ENCODE measurements at regions not wholly inside any gene's neighbourhood (a gene's known extent, or its start where the extent isn't known, plus 50 kb on each side); places are given as distances from the start of the nearest gene placed in this dataset.

DNA sequence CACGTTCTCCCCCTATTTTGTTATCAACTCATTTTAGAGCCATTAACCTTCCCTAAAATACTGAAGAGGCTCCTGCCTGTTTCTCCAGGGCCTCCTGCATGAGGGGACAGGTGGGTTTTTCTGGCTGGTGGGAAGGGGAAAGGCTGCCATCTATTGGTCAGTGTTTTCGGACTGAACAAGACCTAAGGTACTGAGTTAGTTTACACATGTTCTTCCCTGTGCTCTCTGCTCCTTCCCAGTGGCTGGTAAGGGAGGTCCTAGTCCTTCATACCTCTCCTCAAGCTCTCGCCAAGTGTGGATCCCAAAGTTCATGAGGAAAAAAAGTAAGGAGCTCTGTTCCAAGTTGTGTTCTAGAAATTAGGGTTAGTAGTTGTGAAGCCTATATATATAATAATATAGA, 357.5 kb downstream of the FSCB start:
- DNase-seq (ENCODE audit: low read depth), result peak; percentile 21

DNA sequence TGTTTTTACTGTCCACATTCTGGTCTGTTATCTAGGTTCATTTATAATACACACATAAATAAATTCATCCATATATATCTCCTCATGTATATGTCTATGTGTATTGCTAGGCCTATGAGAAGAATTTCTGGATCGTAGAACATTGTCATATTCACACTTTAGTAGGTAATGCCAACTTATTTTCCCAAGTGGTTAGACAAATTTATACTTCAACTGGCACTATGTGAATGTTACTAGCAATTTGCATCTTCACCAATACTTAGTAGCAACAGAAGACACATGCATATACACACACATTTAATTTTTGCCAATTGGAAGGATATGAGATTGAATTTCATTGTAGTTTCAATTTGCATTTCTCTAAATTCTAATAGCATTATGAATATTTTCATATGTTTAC, 365.1 kb downstream of the FSCB start:
- DNase-seq (ENCODE audit: low read depth), result no peak

DNA sequence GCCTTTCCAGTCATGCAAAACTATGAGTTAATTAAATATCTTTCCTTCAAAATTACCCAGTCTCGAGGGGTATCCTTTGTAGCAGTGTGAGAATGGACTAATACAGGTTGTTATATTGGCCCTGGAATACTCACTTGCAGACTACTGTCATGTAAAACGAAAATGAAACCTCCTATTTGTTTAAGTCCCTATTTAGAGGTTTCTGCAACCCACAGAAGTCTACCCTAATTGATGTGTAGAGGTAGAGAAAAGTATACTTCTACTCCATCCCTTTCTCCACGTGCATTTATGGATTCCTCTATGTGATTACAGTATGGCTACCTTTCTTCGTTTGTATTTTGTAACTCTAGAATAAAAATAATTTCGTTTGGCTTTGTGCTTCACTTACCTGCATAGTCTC, 371.1 kb downstream of the FSCB start:
- DNase-seq (ENCODE audit: low read depth), result no peak

DNA sequence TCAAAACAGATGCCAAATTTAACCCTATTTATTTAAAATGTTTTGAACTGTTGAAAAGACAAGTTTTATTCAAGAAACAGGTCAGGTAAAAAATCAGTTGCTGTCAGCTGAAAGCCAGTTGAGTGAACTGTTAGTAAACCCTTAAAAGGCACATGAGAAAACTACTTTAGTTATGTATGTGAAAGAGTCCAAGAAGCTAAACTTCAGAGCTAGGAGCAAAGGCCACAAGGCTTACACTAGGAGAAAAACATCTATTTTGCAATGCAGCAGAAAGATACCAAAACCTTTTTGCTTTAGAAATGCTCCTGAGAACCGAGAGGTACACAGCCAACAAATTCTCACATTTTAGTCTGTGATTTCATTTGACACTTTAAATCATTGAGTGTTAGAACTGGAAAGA, 375.2 kb downstream of the FSCB start:
- no peak for DNase-seq (ENCODE audit: low read depth)

DNA sequence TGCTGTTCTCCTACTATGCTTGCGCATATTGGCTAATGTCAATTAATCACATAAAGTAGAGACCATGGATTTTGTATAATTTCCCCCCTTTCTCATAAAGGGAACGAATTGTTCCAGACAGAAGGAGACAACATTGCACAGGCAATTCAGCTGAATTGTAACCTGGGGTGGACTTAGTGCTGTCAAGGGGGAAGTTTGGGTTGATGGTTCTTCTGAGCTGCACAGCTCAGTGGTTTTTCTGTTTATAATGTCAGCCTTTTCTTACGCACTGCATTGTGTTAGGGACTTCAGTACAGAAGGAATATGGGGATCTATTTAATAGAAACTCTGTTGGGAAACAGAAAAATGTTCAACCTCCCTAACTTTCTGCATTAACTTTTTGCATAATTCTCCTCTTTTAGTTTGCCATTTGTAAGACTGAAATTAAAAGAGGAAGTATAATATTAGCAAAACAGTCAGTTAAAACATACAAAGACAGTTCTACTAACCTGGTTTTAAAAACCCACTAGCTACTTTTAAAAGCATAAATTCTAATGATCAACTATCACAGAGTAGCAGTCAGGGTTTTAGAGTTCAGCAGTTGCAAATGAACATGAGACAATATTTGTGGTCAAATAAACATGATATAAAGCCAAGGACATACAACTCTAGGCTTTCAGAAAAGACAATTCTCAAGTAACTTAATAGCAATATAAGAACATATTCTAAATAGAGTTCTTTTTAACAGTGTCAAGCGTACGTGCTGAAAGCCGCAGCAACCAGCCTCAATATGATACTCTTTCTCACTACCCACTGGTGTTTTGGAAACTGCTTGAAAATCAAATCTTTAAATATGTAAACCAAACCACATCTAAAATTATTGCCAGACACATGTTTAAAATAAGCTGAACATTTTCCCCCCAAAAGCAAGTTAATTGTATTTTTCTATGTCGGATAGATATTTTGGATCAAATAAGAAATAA, 393.0 kb downstream of the FSCB start:
- DNase-seq (ENCODE audit: low read depth), result no peak

DNA sequence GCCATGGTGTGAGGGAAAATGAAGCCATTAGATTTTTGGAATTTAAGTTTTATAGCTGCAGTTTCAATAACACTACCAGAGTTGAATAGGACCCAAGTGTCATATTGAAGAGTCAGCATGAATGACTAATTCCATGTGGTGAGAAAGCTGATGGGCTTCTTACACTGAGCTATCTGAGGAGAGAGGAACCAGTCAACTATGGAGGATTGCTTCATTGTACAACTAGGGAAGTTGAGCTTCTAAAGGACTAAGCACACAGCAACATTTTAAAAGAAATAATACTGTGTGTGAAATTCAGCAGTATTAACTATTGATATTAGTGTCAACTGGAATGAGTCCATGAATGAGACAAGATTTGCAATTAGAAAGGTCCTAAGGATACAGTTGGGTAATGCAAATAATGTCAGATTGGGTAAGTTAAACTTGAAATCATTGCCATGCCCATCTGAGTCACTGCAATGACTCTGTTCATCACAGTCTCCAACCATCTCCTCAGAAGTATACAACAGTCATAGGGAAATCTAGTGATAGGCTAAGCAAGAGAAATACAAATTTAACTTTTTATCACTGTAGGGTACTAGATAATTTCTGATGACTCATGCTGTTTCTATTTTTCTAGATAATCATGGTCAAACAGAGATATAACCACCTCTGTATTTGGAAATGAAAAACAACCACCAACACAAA, 394.2 kb downstream of the FSCB start:
- DNase-seq (ENCODE audit: low read depth), result peak; percentile 10

DNA sequence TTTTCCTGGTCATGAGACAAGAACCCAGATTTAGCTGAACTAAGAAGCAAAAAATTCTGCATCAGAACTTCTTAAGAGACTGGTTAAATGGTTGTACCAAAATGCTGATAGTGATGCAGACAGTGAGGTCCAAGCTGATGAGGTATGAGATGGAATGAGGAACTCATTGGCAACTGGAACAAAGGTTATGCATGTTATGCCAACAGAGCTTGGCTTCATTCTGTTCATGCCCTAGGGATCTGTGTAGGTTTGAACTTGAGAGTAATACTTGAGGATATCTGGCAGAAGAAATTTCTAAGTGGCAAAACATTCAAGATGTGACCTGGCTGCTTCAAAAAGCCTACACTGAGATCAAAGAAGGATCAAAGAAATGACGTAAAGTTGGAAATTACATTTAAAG, 398.0 kb downstream of the FSCB start:
- DNase-seq (ENCODE audit: low read depth), result no peak

DNA sequence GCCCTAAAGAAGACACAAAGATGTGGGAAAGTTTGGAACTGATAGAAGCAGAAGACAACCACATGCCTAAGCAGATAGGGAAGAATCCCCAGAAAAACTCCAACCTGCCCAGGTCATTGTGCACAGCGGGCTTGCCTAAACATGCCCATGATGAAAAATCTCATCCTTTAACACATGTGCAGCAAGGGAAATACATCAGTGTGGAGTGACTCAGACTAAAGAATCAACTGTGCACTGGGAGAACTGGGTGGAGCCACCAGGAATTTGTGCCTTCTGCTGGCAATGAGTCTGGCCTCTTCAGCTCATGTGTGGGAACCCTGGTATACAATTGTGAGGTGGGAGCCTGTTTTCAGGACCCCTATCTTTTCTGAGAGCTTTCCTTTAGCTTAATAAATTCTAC, 398.5 kb downstream of the FSCB start:
- DNase-seq (ENCODE audit: low read depth), result peak; percentile 1

DNA sequence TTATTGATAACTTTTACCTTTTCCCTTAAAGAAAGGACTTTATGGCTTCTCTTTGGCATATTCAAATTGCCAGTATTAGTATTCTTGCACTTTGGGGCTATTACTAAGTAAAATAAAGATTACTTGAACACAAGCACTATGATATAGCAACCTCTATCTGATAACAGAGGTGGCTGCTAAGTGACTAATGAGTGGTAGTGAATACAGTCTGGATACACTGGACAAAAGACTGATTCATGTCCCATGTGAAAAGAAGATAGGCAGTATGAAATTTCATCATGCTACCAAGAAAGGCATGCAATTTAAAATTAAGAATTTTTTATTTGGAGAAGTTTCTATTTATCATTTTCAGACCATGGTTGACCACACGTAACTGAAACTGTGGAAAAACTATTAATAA, 399.9 kb downstream of the FSCB start:
- DNase-seq (ENCODE audit: low read depth), result no peak

DNA sequence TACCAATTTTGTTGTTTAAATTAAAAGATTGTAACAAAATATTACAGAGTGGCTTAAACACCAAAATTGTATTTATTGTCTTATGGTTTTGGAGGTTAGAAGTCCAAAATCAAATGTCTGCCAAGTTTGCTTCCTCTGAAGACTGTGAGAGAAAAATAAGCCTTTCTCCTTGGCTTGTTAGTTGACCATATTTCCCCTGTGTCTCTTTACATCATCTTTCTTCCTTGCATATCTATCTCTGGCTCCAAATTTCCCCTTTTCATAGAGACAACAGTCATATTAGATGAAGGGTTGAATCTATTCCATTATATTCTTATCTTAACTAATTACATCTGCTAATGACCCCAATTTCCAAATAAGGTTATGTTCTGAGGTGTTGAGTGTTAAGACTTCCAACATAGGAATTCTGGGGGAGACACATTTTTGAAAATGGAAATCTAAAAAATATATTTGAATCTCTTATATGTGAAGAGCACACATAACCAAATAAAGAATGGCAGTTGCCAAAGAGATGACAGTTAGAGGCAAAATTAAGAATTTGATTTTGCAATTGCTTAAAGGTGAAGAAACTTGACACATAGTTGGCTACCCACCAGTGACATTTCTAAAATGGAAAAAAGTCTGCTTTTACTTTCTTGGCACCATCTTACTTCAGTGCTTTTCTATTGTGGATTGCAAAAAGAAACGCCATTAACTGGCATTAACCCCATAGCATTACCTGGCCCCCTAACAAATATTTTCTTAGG, 407.2 kb downstream of the FSCB start:
- DNase-seq (ENCODE audit: low read depth), result no peak

DNA sequence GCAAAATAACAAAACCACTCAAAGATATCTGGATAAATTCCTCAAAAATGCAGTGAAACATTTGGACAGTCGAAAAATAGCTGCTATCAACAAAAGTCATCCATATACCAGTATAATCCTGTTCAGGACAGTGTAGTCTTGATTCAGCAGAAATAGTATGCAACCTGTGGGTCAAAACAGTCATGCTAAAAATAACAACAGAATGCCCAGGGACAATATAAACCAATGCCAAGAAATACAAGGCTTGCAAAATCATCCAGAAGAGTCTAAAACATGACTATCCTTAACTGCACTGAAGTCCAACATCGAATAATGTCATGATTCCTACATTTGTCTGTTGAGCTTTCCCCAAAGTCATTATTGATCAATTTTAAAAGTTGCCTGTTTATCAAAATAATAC, 425.9 kb downstream of the FSCB start:
- no peak for DNase-seq (ENCODE audit: low read depth)

DNA sequence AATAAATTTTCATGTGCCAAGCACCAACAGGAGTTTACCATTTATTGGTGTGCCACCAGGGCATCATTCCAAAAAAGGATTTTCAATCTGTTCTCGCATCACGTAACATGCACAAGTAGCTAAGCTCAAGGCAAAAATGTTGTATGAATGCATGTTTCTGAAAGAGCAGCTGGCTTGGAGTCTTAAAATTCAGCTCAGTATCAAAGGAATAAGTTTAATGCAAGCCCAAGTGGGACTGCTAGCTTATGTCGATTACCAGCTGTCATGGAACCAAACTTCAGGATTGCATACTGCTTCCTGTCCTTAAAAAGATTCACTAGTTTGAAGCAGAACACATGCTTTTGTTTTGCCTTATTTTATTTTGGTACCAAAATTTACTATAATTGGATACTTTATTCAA, 437.0 kb downstream of the FSCB start:
- DNase-seq (ENCODE audit: low read depth), result no peak

DNA sequence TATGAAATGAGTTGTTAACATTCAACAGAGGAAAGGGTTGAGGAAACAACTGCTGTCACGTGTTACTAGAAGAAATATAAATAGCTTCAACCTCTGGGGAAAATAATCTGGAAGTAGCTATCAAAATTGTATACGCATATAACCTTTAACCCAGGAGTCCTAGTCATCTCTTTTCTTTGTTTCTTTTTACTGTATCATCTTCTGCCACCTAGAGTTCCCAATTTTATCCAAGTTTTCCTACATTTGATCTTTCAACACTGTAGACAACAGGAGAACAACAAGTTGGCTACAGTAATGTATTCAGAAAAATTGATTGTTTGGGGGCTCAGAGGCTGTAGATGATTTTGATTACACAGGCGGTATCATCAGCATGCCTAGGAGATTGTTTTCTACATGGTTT, 453.7 kb downstream of the FSCB start:
- DNase-seq (ENCODE audit: low read depth), result no peak

DNA sequence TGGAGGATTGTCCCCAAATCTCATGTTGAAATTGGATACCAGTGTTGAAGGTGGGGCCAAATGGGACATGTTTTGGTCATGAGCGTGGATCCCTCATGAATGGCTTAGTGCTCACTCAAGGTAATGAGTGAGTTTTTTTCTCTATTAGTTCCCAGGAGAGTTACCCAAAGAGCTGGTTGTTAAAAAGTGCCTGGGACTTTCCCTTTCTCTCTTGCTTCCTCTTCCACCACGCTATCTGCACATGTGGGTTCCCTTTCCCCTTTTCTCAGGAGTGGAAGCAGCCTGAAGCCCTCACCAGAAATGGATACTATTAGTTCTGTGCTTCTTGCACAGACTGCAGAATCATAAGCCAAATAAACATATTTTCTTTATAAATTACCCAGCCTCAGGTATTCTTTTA, 465.4 kb downstream of the FSCB start:
- no peak for DNase-seq (ENCODE audit: low read depth)

DNA sequence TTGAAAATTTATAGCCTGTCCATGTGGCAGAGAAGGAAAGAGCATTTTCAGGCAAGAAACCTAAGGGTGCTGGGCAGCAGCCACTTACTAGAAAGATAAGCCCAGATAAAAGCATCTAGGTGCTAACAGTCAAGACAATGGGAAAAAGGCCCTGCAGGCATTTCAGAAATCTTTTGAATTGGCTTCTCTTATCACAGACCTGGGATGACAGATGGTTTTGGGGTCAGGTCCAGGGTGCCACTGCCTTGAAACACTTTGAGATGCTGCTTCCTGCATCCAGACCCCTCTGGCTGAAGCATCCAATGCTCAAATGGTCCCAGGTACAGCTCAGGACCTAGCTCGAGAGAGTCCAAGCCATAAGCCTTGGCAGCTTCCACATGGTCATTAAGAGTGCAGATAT, 466.5 kb downstream of the FSCB start:
- DNase-seq (ENCODE audit: low read depth), result no peak

DNA sequence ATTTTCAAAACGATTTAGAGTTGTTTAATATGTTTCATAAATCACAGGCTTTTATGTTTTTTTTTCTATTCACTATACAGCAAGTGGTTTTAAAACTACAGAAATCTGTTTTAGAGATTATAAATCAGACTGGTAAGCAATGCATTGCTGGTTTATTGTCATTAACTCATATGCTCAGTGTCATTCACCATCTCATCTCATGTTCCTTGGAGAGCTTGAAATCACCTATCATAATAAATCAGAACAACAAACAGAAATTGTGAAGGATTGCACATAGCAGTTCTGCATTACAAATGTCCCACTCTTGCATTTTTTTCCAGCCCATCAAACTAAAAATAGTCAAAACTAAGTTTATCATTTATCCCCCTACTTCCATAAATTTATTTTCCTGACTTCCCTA, 470.8 kb downstream of the FSCB start:
- no peak for DNase-seq (ENCODE audit: low read depth)

DNA sequence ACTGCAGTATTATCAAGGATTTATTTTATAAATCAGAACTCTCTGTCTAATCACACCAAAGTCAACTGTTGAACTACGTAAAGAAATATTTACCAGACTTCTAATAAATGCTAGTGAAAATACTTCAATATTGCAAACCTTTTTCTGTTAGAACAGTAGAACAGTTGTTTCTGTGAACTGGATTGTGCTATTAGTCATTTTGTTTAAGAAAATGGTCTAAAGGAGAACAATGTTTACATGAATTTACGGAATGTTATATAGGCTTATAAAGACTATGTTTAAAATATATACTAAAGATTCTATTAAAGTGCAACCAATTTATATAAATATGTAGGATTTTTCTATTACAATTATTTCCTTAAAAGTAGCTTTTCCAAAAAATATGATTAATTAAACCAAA, 471.4 kb downstream of the FSCB start:
- no peak for DNase-seq (ENCODE audit: low read depth)

DNA sequence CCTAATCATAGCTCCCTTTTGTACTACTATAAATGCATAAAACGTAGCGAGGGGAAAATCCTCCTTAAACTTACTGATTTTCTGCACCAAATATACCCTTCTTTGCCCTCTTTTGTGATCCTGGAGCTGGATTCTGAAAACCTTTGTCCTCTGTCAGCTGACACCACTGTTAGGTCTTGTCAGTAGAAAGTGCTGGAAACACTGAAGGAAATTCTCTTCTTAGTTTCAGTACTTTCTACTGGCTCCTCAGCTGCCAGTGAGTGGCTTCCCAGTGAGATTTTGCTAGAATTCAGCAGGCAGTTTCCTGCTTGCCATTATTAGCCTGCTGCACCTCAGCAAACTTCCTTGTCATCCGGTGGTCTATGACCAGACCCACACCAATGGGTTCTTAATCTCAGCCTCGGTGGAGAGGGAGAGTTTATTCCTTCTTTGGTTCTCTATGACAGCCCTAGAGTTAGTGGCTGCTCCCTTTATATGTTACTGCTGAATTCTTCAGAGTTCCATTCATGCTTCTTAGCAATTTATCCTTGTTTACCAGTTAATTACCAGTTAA, 476.2 kb downstream of the FSCB start:
- no peak for DNase-seq (ENCODE audit: low read depth)

DNA sequence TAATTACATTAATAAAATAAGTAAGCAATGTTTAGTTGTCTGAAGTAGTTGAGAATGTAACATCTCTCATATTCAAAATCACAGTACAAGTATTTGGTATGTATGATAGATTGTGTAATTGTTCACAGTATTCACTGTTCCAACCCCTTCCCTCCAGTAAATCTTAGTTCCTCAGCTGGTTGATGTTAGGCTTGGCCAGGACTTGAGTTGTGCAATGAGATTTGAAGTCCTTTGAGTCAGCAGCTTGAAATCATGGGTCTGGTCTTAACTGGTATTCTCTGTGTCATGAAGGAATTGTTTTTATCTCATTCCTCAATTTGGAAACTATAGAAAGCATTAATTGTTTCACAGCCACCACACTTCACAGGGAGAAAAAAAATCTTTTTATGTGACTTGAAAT, 477.1 kb downstream of the FSCB start:
- no peak for DNase-seq (ENCODE audit: low read depth)

DNA sequence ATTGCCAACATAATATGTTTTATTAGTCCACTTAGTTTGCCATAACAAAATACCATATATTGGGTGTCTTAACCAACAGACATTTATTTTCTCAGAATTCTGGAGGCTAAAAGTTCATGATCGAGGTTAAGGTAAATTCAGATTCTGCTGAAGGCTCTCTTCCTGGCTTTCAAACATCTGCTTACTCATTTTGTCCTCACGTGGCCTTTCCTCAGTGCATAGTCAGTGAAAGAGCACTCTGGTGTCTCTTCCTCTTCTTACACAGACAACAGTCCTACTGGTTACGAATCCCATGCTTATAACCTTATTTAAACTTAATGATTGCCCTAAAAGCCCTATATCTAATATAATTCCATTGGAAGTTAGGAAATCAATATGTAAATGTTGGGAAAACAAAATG, 479.7 kb downstream of the FSCB start:
- DNase-seq (ENCODE audit: low read depth), result no peak

DNA sequence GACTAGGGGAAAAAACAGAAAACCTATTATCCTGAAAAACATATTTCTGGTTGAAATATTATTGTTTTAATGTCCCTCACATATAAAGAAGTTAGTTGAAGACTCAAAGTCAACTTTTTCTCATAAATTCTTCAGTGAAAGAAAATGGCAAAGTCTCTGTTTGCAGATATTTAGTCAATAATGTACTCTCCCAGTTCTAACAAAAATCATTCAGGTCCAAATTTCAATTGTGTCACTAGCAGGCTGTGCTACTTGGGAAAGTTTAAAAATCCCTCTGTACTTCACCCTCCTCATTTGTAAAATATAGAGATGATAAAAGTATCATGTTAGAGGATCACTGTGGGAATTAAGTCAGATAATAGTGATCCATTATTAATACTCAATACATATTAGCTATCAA, 496.5 kb downstream of the FSCB start:
- DNase-seq (ENCODE audit: low read depth), result no peak

DNA sequence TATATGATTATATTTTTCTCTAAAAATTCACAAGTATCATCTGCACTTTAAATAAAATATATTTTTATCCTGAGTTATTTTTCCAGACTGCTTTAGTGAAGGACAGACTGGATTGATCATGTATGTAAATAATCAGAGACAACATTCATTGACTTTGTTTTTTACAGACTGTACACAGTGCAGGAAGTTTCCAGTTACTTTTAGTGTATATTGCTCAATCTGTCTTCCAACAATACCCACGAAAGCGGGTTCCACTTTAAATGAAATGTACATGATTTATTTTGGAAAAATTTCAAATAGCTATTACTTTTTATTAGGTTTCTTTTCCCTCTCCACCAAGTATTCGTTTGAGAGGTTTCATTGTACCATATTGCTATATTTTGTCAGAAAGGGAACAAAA, 497.0 kb downstream of the FSCB start:
- DNase-seq (ENCODE audit: low read depth), result no peak

DNA sequence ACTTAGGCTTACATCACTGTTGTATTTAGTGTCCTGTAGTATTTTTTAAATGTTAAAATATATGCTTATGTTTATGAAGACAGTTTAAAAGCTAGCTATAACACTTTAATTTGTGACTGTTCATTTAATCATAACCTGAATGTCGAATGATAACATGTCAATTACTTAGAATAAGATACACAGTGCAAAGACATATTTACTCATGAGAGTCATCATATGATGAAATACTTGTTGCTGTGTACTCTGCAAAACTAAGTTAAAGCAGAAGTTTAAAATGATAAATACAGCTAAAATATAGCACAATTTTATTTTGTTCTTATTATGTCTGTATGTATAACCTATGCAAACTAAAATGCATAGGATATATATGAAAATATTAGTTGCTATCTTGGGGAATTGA, 497.4 kb downstream of the FSCB start:
- no peak for DNase-seq (ENCODE audit: low read depth)

Data from ELR (cell line).